ENCODE measurements at regions not wholly inside any gene's neighbourhood (a gene's known extent, or its start where the extent isn't known, plus 50 kb on each side); places are given as distances from the start of the nearest gene placed in this dataset.

DNA sequence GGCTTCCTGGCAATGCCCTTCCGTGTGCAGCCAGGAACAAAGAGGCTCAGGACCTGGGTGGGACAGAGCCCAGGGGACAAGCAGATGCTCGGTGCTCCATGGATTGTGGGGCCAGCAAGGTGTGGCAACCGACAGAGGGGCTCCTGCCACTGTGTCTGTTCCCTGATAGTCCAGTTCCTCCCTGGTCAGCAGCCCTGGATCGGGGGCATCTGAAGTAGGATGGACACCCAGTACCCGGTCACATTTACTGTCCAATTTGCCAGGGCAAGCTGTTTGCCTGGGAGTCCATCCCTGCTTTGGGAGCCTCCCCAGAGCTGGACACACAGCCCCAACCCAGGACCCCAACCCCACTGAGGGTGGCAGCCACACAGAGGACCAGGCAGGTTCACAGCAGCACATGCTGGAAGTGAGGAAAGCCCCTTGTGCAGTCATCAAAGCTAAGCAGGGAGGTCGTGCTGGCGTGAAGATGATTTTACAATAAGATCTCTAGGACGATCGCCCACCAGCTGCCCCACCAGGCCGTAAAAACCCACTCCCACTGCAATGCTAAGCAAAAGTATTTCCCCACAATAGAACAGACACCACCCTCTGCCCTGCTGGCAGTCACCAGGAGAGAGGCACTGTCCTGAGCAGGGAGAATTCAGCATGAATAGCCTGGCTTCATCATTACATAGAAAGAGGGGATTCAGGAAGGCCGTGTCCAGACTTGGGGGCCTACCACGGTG, 141.7 kb downstream of the NDUFA10 start:
- DNase-seq (ENCODE audit: low read depth in 2 of 2) = no peak

DNA sequence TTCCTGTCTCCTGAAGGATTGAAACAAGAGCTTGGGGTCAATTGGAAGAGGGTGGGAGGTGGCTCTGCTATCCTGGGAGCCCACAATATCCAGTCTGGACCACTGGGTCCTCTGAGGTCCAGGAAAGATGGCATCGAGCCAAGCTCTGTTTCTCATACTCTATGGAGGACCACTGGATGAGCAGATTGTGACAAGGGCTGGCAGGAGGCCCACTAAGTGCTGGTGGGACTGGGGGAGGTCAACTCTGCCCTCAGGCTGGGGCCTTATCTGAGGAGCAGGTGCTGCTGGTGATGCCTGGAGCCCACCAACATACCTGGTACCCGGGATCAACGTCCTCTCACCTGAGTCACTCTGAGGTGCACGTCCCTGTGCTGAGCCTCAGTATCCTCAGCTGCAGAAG, 142.4 kb downstream of the NDUFA10 start:
- DNase-seq (ENCODE audit: low read depth in 2 of 2) = no peak

GRCh38 chr2:239882331-239882732, 142.8 kb downstream of the NDUFA10 start:
- DNase-seq (ENCODE audit: low read depth in 2 of 2) = peak in 1 of 2 donors; percentile 12

DNA sequence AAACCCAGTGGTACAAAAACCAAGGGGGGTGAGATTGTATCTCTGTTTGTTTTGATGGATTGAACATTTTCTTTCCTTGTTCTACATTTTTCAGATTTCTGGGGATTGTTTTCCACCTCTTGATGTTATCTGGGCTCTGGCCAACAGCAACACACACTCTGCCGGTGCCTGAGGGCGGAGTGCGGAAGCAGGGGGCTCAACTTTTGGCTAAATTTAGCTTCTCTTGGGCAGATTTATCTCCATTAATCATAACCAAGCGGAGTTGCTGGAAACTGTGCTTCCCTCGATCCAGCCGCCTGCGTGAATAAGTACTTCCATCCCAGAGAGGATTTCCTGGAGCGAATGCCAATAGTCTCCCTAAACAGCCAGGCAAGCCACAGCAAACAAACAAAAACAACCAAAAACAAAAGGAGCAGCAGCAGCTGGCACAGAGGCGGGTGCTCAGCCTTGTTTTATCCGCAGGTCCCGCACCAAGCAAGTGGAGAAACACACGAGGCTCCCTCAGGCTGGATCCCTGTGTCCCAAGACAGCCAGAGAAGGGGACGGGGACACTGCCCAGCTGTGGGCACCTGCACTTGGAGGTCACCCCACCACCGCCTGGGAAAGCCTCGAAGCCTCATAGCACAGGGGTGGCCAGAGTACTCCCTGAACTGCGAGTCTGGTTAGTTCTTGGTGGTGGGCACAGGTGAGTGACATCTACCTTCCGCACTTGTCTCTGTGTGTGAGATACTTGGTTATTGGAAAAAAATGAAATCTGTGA, 143.4 kb downstream of the NDUFA10 start:
- DNase-seq (ENCODE audit: low read depth in 2 of 2) = no peak

- DNase-seq (ENCODE audit: low read depth in 2 of 2) = no peak
Observed at GRCh38 chr2:239881031-239881471, 144.1 kb downstream of the NDUFA10 start.

GRCh38 chr2:239880396-239880795, 144.7 kb downstream of the NDUFA10 start:
- no peak for DNase-seq (ENCODE audit: low read depth in 2 of 2)

- no peak for DNase-seq (ENCODE audit: low read depth in 2 of 2)
Observed at GRCh38 chr2:239879423-239880084, 145.6 kb downstream of the NDUFA10 start.

GRCh38 chr2:239878686-239879085, 146.5 kb downstream of the NDUFA10 start:
- no peak for DNase-seq (ENCODE audit: low read depth in 2 of 2)

- no peak for DNase-seq (ENCODE audit: low read depth in 2 of 2)
Observed at GRCh38 chr2:239876948-239877289, 148.2 kb downstream of the NDUFA10 start.

DNA sequence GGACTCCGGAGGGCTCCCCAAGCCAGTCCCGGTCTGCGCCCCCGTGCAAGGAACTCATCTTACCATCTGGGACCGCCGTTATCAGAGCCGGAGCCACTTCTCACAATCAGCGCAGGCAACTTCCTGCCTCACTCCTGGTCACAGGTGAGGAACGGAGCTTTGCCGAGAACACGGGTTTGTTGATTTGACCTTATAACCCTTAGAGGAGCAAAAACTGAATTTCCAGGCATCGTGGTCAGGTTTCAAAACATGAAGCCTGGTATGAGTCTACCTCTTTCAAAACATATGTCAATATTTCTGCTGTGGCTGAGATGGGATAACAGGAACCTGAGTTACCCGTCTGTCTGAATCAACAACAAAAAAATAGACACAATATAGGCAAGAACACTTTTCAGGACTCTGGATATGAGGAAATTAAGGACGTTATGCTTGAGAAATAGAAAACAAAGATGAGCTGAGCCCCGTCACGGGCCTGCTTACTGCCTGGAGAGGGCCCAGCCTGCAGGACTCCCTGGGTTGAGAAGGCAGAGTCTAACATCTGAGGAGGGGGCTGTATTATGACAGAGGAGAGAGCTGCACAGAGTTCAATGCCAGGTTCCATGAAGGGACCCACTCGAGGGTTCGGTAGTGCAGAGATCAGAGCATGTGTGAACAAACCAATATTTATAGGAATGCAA, 148.7 kb downstream of the NDUFA10 start:
- no peak for DNase-seq (ENCODE audit: low read depth in 2 of 2)

- DNase-seq (ENCODE audit: low read depth in 2 of 2) = no peak
Observed at GRCh38 chr2:239874636-239875356, 150.3 kb downstream of the NDUFA10 start.

GRCh38 chr2:239873656-239874635, 151.2 kb downstream of the NDUFA10 start:
- no peak for DNase-seq (ENCODE audit: low read depth in 2 of 2)

GRCh38 chr2:239871481-239872435, 153.4 kb downstream of the NDUFA10 start:
- DNase-seq (ENCODE audit: low read depth in 2 of 2) = no peak

- no peak for DNase-seq (ENCODE audit: low read depth in 2 of 2)
Observed at GRCh38 chr2:239870863-239871262, 154.3 kb downstream of the NDUFA10 start.

- DNase-seq (ENCODE audit: low read depth in 2 of 2) = no peak
Observed at GRCh38 chr2:239870276-239870675, 154.9 kb downstream of the NDUFA10 start.

GRCh38 chr2:239869272-239870155, 155.6 kb downstream of the NDUFA10 start:
- no peak for DNase-seq (ENCODE audit: low read depth in 2 of 2)

DNA sequence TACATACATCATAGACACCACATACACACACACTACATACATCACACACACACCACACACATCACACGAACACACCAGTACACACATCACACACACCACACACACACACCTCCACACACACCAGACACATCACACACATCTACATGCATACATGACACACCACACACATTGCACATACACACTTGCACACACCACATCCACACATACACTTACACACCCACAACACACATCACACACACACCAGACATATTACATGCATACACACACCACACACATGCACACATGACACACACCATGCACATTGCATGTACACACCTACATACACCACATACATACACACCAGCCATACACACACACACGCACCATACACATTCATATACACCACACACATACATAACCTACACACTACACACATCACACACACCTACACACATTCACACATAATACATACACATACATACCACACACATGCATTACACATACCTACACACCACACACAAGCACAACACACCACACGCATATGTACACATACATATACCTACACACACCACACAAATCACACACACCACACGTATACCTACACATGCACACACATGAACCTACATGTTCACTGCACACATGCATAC, 156.5 kb downstream of the NDUFA10 start:
- DNase-seq (ENCODE audit: low read depth in 2 of 2) = no peak

- no peak for DNase-seq (ENCODE audit: low read depth in 2 of 2)
Observed at GRCh38 chr2:239866778-239867177, 158.4 kb downstream of the NDUFA10 start.

All from stimulated activated CD8-positive, alpha-beta memory T cell treated with anti-CD3 and anti-CD28 coated beads, Interleukin-15, amount 100 ng/mL, for 4 hours (primary cell).